ENCODE measurements at regions not wholly inside any gene's neighbourhood (a gene's known extent, or its start where the extent isn't known, plus 50 kb on each side); places are given as distances from the start of the nearest gene placed in this dataset.

- DNase-seq: no peak
These were observed 112.2 kb downstream of the TRIB2 start for GRCh38 chr2:12828980-12829379.

- no peak for DNase-seq
These were observed 114.3 kb downstream of the TRIB2 start for GRCh38 chr2:12831016-12831415.

- no peak for DNase-seq
These were observed 117.5 kb downstream of the TRIB2 start for GRCh38 chr2:12834239-12834638.

- no peak for DNase-seq
These were observed 119.0 kb downstream of the TRIB2 start for GRCh38 chr2:12835733-12836132.

GRCh38 chr2:12839339-12839738 lies 122.6 kb downstream of the TRIB2 start:
- DNase-seq: no peak

- no peak for DNase-seq
These were observed 124.3 kb downstream of the TRIB2 start for GRCh38 chr2:12841021-12841420.

- DNase-seq: no peak
These were observed 126.2 kb downstream of the TRIB2 start for GRCh38 chr2:12842917-12843316.

- DNase-seq: no peak
These were observed 127.8 kb downstream of the TRIB2 start for GRCh38 chr2:12844511-12844910.

- no peak for DNase-seq
These were observed 131.2 kb downstream of the TRIB2 start for GRCh38 chr2:12847694-12848575.

GRCh38 chr2:12852135-12852534 lies 135.4 kb downstream of the TRIB2 start:
- no peak for DNase-seq

- DNase-seq: no peak
These were observed 137.3 kb downstream of the TRIB2 start for GRCh38 chr2:12854001-12854530.

- no peak for DNase-seq
These were observed 138.8 kb downstream of the TRIB2 start for GRCh38 chr2:12855508-12855907.

GRCh38 chr2:12856934-12857601 lies 140.3 kb downstream of the TRIB2 start:
- peak; percentile 26 to 41 for DNase-seq

GRCh38 chr2:12857891-12858290 lies 141.2 kb downstream of the TRIB2 start:
- no peak for DNase-seq

- no peak for DNase-seq
These were observed 142.1 kb downstream of the TRIB2 start for GRCh38 chr2:12858786-12859185.

GRCh38 chr2:12861344-12861930 lies 144.7 kb downstream of the TRIB2 start:
- DNase-seq: no peak

GRCh38 chr2:12862541-12862940 lies 145.8 kb downstream of the TRIB2 start:
- no peak for DNase-seq

GRCh38 chr2:12863937-12864336 lies 147.2 kb downstream of the TRIB2 start:
- DNase-seq: no peak

GRCh38 chr2:12867631-12868287 lies 151.0 kb downstream of the TRIB2 start:
- DNase-seq: no peak

- DNase-seq: no peak
These were observed 154.0 kb downstream of the TRIB2 start for GRCh38 chr2:12870692-12871091.

- DNase-seq: no peak
These were observed 155.1 kb downstream of the TRIB2 start for GRCh38 chr2:12871694-12872315.

- no peak for DNase-seq
These were observed 161.0 kb downstream of the TRIB2 start for GRCh38 chr2:12877761-12878160.
